T-helper 9 cell (primary cell): ENCODE measurements at regions not wholly inside any gene's neighbourhood (a gene's known extent, or its start where the extent isn't known, plus 50 kb on each side); places are given as distances from the start of the nearest gene placed in this dataset.

Experiments
- DNase-seq: peaks from one replicate; pipeline ENCODE4 v3.0.0-alpha.2; 2020

- no peak for DNase-seq
Measured at GRCh38 chr4:155512046-155512445, 135.3 kb upstream of the MAP9 start.

DNA sequence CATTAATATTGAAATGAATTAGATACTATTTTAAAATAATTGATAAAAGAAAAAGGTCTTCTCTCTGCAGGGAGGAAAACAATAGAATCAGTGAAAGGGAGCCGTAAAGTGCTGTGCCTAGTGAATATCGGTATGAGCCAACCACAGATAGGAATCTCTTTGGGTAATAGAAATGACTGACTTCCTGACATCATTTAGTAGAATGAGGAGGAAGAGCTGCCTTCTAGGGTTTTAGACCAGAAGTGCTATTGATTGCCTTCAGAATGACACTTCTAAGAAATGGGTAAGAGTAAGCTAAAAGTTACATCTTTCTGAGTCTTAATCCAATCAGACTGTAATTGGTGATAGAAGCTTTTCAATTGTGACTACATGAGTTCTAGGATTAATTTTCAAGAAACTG is 134.0 kb upstream of the MAP9 start:
- no peak for DNase-seq

- no peak for DNase-seq
Measured at GRCh38 chr4:155509555-155509954, 132.8 kb upstream of the MAP9 start.

- no peak for DNase-seq
Measured at GRCh38 chr4:155506745-155507144, 130.0 kb upstream of the MAP9 start.

- no peak for DNase-seq
Measured at GRCh38 chr4:155505321-155505720, 128.6 kb upstream of the MAP9 start.

DNA sequence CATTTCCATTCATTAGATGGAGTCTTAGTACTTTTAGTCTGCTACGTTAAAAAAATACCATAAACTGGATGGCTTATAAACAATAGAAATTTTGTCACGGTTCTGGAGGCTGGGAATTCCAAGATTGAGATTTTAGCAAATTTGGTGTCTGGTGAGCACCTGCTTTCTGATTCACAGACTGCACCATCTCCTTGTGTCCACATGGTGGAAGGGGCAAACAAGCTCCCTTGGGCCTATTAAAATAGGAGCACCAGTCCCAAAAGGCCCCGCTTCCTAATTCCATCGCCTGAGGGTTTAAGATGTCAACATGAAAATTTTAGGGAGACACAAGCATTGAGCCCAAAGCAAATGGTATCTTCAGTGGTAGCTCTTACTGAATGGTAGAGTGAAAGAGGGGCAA is 120.5 kb upstream of the MAP9 start:
- DNase-seq = no peak

DNA sequence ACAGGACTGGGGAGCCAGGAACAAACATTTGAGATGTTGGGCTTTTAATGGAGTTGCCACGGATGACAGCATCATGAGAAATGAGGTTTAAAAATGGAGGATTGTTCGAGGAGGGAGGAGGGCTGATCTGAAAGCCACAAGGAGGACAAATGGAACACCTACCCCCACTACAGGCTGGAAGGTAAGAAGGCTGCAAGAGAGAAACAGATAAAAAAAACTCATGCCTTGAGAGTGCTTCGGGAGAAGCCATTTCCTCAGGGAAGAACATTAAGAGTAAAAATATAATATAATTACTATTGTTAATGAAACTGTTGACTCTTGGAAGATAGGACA is 119.5 kb upstream of the MAP9 start:
- DNase-seq = no peak

- no peak for DNase-seq
Measured at GRCh38 chr4:155495572-155496293, 119.0 kb upstream of the MAP9 start.

GRCh38 chr4:155494037-155494718 is 117.4 kb upstream of the MAP9 start:
- no peak for DNase-seq

DNA sequence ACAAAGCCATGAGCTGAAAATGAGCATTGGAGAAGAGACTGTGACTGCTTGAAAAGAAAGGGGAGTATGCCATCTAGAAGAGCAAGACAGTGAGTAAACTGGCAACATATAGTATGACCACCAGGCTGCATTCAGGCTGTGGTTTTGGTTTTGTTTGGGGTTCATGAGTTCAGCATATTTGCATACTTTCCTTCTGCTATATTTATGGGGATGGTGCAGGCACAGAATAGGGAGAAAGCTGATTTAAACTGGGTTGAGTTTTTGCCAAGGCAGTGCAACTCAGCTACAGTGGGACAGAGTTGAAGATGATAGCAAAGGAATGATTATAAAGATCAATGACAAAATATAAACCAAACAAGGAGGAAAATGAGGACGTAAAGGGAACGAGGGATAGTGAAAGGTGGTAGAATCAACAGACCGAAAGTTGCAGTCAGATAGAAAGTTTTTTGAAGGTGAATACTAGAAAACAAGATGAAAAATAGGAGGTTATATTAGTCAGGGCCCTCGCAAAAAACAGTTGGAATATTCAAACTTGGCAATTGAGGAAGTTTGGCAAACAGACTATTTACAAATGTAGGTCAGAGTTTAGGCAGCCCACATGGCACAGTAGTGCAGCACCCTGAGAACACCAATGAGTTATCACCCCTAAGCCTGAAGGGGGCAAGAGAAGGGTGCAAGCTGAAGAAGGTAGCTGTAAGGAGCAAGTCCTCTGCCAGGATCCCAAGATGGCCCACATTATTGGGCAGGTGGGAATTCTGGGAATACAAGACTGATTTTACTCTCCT is 114.8 kb upstream of the MAP9 start:
- DNase-seq = no peak

DNA sequence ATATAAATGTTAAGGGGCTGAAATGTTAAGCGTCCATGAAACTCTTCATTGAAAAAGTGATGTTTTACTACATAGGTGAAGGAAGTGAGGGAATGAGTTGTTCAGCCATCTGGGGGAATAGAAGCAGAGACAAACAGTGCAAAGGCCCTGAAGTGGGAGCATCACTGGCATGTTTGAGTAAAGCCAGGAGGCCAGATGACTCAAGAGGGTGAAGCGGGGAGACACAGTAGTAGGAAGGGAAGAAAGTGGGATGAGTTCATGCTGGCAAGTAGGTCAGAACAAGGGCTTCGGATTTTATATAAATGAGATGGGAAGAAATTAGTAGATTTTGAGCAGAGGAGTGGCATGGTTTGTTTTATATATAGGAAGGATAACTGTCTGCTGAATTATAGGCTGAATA is 112.5 kb upstream of the MAP9 start:
- no peak for DNase-seq

- no peak for DNase-seq
Measured at GRCh38 chr4:155488691-155489090, 111.9 kb upstream of the MAP9 start.

- DNase-seq = no peak
Measured at GRCh38 chr4:155487210-155487609, 110.4 kb upstream of the MAP9 start.

- DNase-seq = no peak
Measured at GRCh38 chr4:155481150-155481549, 104.4 kb upstream of the MAP9 start.

DNA sequence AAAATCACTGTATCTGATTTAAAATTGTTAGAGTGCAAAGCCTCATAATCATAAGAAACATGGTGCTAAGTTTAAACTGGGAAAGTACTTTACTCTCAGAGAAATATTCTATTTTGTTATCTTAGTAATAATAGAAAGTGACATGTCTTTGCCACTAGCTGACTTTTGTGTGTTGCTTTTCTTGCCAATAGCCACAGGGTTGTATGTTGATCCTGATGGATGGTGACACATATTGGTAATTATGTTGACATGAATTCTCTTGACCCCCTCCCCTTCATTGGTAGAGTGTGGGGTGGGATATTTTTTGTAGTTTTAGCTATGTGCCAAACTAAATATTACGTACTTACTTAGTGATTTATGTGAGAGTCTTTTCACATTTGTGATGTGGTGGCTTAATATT is 103.1 kb upstream of the MAP9 start:
- DNase-seq = no peak

DNA sequence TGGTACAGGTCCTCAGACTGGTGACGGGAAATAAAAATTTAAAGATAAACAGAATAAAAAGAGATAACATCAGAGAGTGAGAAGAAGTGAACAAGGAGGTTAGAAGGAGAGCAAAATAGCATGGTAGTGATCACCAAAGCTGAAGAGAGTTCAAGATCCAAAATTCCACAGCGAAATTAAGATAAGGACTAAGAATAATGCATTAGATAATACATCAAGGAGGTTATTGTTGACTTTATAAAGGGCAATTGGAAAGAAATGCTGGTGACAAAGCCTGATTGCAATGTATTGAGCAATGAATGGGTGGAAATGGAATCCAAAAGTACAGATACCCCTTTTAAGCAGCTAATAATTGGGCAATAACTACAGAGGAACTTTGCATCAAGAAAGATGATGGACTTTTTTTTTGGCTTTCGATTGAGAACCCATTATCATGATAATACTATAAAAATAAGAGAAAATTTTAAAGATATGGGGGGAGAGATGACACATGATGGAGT is 101.6 kb upstream of the MAP9 start:
- no peak for DNase-seq

- no peak for DNase-seq
Measured at GRCh38 chr4:155474758-155475157, 98.0 kb upstream of the MAP9 start.

DNA sequence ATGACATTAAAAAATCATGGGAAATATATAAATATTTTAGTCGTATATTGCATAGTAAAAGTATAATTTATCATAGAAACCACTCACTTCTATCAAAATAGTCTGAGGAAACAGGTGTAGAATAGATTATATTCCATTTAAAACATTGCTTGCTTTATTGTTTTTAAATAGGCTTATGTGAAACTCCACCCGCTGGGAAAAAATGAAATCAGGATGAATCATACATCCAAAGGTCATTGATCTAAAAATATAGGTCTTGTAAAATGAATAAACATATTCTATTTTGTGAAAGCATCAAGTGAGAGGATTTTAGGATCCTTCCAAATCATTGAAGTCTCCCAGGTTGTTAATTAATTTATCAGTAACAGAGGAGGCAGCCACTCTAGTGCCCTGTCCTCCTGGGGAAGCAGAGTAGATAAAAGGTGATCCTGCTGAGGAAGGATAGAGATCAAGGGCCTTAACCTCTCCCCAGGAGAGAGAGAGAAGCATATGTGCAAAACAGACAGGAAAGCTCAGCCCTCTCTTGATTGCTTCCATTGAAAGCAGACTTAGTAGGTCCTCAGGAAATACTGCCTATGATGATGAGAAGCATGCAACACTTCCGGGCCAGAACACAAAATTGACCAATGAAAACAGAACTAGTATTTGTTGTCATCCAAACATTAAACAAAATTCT is 96.8 kb upstream of the MAP9 start:
- no peak for DNase-seq

DNA sequence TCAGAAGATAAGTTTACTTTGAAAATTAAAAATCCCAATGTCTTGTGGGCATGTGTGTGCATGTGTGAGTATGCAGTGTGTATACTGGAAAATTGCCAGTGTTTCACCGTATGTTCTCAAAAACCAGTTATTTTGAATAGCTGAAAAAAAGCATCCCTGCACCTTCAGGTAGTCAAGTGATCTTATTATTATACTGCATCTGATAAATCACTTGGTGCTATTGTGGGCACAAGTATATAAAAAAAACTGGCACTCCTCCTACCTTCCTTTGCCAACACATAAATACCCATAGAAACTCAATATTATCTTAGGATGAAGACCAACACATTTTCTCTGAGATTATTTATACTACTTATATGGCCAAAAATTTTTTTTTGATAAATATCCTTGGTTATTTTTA is 91.5 kb upstream of the MAP9 start:
- DNase-seq = no peak

DNA sequence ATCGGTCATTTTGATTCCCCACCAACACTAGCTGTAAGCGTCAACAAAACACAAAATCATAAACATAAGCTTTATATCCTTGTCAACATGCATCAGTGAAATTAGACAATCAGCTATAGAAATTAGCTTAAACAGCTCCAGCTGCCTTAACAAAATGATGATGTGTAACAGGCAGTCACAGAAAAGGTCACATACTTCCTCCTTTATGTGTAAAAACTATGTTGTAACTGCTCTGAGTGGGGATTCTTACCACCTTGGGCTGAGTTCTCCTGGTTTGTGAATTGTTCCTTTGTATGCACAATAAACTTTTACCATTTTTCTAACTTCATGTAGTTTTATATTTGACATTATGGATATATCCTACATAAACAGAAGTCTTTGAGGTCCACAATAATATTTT is 73.9 kb upstream of the MAP9 start:
- DNase-seq = no peak

- DNase-seq = no peak
Measured at GRCh38 chr4:155445306-155445705, 68.5 kb upstream of the MAP9 start.

DNA sequence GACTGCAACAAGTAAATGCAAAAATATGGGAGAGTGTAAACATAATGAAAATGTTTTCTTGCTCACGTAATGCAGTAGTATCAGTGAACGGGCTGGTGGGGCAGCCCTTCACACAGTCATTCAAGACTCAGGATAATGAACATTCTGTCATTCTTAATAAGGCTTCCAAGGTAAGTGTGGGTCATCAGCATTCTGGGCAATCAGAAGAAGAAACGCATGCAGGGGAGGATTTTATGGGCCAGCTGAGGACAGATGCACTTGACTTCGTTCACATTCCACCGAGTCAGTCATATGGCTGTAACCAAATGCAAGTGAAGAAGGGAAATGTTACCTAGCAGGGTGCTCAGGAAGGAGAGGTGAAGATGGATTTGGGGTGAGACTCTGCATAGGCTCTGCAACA is 68.0 kb upstream of the MAP9 start:
- no peak for DNase-seq
